Neural crest cell (in vitro differentiated cells): ENCODE measurements at regions not wholly inside any gene's neighbourhood (a gene's known extent, or its start where the extent isn't known, plus 50 kb on each side); places are given as distances from the start of the nearest gene placed in this dataset.

Source experiments
- DNase-seq: peaks from one replicate; pipeline ENCODE4 v3.0.0; 2021; ENCODE audit warnings: low read depth, mixed read lengths, low spot score
- H3K27ac Mint-ChIP-seq: one replicate; pipeline ENCODE4 v1.8.0; 2021; ENCODE audit warnings: mild to moderate bottlenecking, mixed read lengths; ENCODE audit not compliant: unreplicated experiment
- H3K27me3 Mint-ChIP-seq: 2 replicates; pipeline ENCODE4 v1.8.0; 2021; ENCODE audit warnings: low read depth, mild to moderate bottlenecking, mixed read lengths
- H3K36me3 Mint-ChIP-seq: 2 replicates; pipeline ENCODE4 v1.8.0; 2021; ENCODE audit warnings: low read depth, mild to moderate bottlenecking, mixed read lengths
- H3K4me1 Mint-ChIP-seq: 2 replicates; pipeline ENCODE4 v1.8.0; 2021; ENCODE audit warnings: mixed read lengths
- H3K4me3 Mint-ChIP-seq: one replicate; pipeline ENCODE4 v1.8.0; 2021; ENCODE audit warnings: mild to moderate bottlenecking, mixed read lengths
- H3K9me3 Mint-ChIP-seq: 2 replicates; pipeline ENCODE4 v1.8.0; 2021; ENCODE audit warnings: mixed read lengths
- CTCF ChIP-seq: fragments of 200-600 bp; sonication (generic); conservative IDR thresholded peaks from 2 replicates; pipeline ENCODE4 v1.5.0; 2021; ENCODE audit warnings: antibody characterized with exemption, mild to moderate bottlenecking

- Mint-ChIP-seq H3K27ac (no peak overlapping the region), H3K4me1 (peaks cover 23% of the 10 kb centered on the region), H3K36me3 (no peaks in the 10 kb centered on the region), H3K4me3 (no peak overlapping the region), H3K9me3 (no peaks in the 10 kb centered on the region), H3K27me3 (peaks cover 2% of the 10 kb centered on the region)
- no peak for DNase-seq
- no peak for TF ChIP-seq CTCF
Measured at GRCh38 chr1:232249339-232249738, 380.6 kb downstream of the SIPA1L2 start.

- no peak for TF ChIP-seq CTCF
- no peaks in the 10 kb centered on the region for H3K9me3 Mint-ChIP-seq
- peaks cover 2% of the 10 kb centered on the region for H3K27me3 Mint-ChIP-seq
- no peak overlapping the region for H3K4me3 Mint-ChIP-seq
- no peak for DNase-seq
- H3K27ac Mint-ChIP-seq: no peak overlapping the region
- H3K36me3 Mint-ChIP-seq: peaks cover 3% of the 10 kb centered on the region
- H3K4me1 Mint-ChIP-seq: peaks cover 33% of the 10 kb centered on the region
Measured at GRCh38 chr1:232248276-232248820, 381.6 kb downstream of the SIPA1L2 start.

GRCh38 chr1:232247669-232248068 lies 382.3 kb downstream of the SIPA1L2 start:
- no peak overlapping the region for H3K4me3 Mint-ChIP-seq
- no peak for TF ChIP-seq CTCF

GRCh38 chr1:232244426-232244825 lies 385.5 kb downstream of the SIPA1L2 start:
- no peak for DNase-seq
- no peak overlapping the region for H3K27ac Mint-ChIP-seq
- H3K4me3 Mint-ChIP-seq: no peak overlapping the region
- peaks cover 16% of the 10 kb centered on the region for H3K9me3 Mint-ChIP-seq
- H3K36me3 Mint-ChIP-seq: peaks cover 7% of the 10 kb centered on the region
- no peak for TF ChIP-seq CTCF
- peaks cover 21% of the 10 kb centered on the region for H3K4me1 Mint-ChIP-seq
- peaks cover 2% of the 10 kb centered on the region for H3K27me3 Mint-ChIP-seq

More at GRCh38 chr1:232247669-232248068, 382.3 kb downstream of the SIPA1L2 start:
- Mint-ChIP-seq H3K36me3 (peaks cover 3% of the 10 kb centered on the region), H3K4me1 (peaks cover 28% of the 10 kb centered on the region), H3K9me3 (no peaks in the 10 kb centered on the region), H3K27me3 (peaks cover 2% of the 10 kb centered on the region), H3K27ac (no peak overlapping the region)
- no peak for DNase-seq

- no peak overlapping the region for H3K4me3 Mint-ChIP-seq
- no peak overlapping the region for H3K27ac Mint-ChIP-seq
- peaks cover 7% of the 10 kb centered on the region for H3K36me3 Mint-ChIP-seq
- H3K27me3 Mint-ChIP-seq: no peaks in the 10 kb centered on the region
- peaks cover 18% of the 10 kb centered on the region for H3K9me3 Mint-ChIP-seq
- H3K4me1 Mint-ChIP-seq: peaks cover 20% of the 10 kb centered on the region
- no peak for DNase-seq
- no peak for TF ChIP-seq CTCF
Measured at GRCh38 chr1:232239998-232240397, 389.9 kb downstream of the SIPA1L2 start.
